GM20000 (cell line): ENCODE measurements at regions not wholly inside any gene's neighbourhood (a gene's known extent, or its start where the extent isn't known, plus 50 kb on each side); places are given as distances from the start of the nearest gene placed in this dataset.

Experiments used
- DNase-seq: peaks from one replicate; pipeline ENCODE4 v3.0.0; 2012; ENCODE audit warnings: low spot score
- CTCF ChIP-seq: IDR thresholded peaks from 2 replicates; pipeline ENCODE4 v1.5.1; 2012; ENCODE audit warnings: mild to moderate bottlenecking, control low read depth; ENCODE audit errors: extremely low read depth, missing control alignments

GRCh38 chr13:103805771-103806170, 739.6 kb upstream of the SLC10A2 start:
- no peak for DNase-seq
- TF ChIP-seq CTCF, result no peak

- no peak for TF ChIP-seq CTCF
- no peak for DNase-seq
Measured at GRCh38 chr13:103803349-103803748, 737.1 kb upstream of the SLC10A2 start.

GRCh38 chr13:103799028-103799427, 732.8 kb upstream of the SLC10A2 start:
- TF ChIP-seq CTCF, result no peak
- no peak for DNase-seq

GRCh38 chr13:103795892-103796478, 729.8 kb upstream of the SLC10A2 start:
- no peak for TF ChIP-seq CTCF
- no peak for DNase-seq

- TF ChIP-seq CTCF, result no peak
- DNase-seq, result no peak
Measured at GRCh38 chr13:103794526-103794925, 728.3 kb upstream of the SLC10A2 start.

GRCh38 chr13:103788061-103788652, 721.9 kb upstream of the SLC10A2 start:
- no peak for DNase-seq
- TF ChIP-seq CTCF, result no peak

- DNase-seq, result no peak
- no peak for TF ChIP-seq CTCF
Measured at GRCh38 chr13:103772576-103772975, 706.4 kb upstream of the SLC10A2 start.
